ENCODE measurements at regions not wholly inside any gene's neighbourhood (a gene's known extent, or its start where the extent isn't known, plus 50 kb on each side); places are given as distances from the start of the nearest gene placed in this dataset.
"Not testable (repeated sequence)": the region's sequence is repeated elsewhere in the genome, so short reads cannot be mapped to it uniquely, and the experiment has no call there.

GRCh38 chr7:149573519-149573918 lies 75.9 kb upstream of the ZNF746 start:
- Histone ChIP-seq H3K4me3 (no peak overlapping the region), H3K4me1 (no peaks in the 10 kb centered on the region), H3K27me3 (no peaks in the 10 kb centered on the region), H3K36me3 (peaks cover 0 to 5% (median 0%) of the 10 kb centered on the region in 9 donors), H3K27ac (no peak overlapping the region), H3K9me3 (peaks cover 0 to 71% (median 30%) of the 10 kb centered on the region in 12 donors)
- 76 to 96% (median 96%) methylated on average over 3 of the region's 3 CpGs for WGBS, 4 donors
- DNase-seq: no peak
- intact Hi-C loops (cut with DNase I): no loop called here
- TF ChIP-seq CTCF (IDR thresholded peaks at IDR 0.05) (no peak), POLR2A (IDR thresholded peaks at IDR 0.05) (no peak)
- no peak for ATAC-seq

- H3K36me3 ChIP-seq; H3K27ac ChIP-seq; ATAC-seq; intact Hi-C loops (cut with DNase I); H3K27me3 ChIP-seq; H3K4me3 ChIP-seq; H3K4me1 ChIP-seq; DNase-seq: not testable (repeated sequence)
- WGBS, 4 donors: 94 to 97% (median 95%) methylated on average over 8 of the region's 8 CpGs
- H3K9me3 ChIP-seq: peaks cover 0 to 70% (median 30%) of the 10 kb centered on the region in 12 donors
Measured at GRCh38 chr7:149572920-149573319, 75.3 kb upstream of the ZNF746 start.

GRCh38 chr7:149570784-149571183 lies 73.2 kb upstream of the ZNF746 start:
- intact Hi-C loops (cut with DNase I): no loop called here
- DNase-seq: no peak
- no peak overlapping the region for H3K27ac ChIP-seq
- peaks cover 0 to 61% (median 30%) of the 10 kb centered on the region in 12 donors for H3K9me3 ChIP-seq
- WGBS, 4 donors: 97 to 99% (median 98%) methylated on average over 11 of the region's 11 CpGs
- peaks cover 0 to 22% (median 0%) of the 10 kb centered on the region in 9 donors for H3K36me3 ChIP-seq
- TF ChIP-seq POLR2A (IDR thresholded peaks at IDR 0.05) (no peak), CTCF (IDR thresholded peaks at IDR 0.05) (no peak)
- ATAC-seq: no peak
- peaks cover 0 to 18% (median 0%) of the 10 kb centered on the region in 12 donors for H3K4me1 ChIP-seq
- H3K4me3 ChIP-seq: no peak overlapping the region
- H3K27me3 ChIP-seq: no peaks in the 10 kb centered on the region

GRCh38 chr7:149569726-149570422 lies 72.3 kb upstream of the ZNF746 start:
- ATAC-seq: no peak
- Histone ChIP-seq H3K4me3 (no peak overlapping the region), H3K9me3 (peaks cover 0 to 54% (median 28%) of the 10 kb centered on the region in 12 donors), H3K27me3 (no peaks in the 10 kb centered on the region), H3K4me1 (peaks cover 0 to 20% (median 1%) of the 10 kb centered on the region in 12 donors), H3K27ac (no peak overlapping the region), H3K36me3 (peaks cover 0 to 22% (median 0%) of the 10 kb centered on the region in 9 donors)
- intact Hi-C loops (cut with DNase I): no loop called here
- TF ChIP-seq POLR2A (IDR thresholded peaks at IDR 0.05) (no peak), CTCF (IDR thresholded peaks at IDR 0.05) (no peak)
- WGBS, 4 donors: 95 to 98% (median 98%) methylated on average over 12 of the region's 12 CpGs
- DNase-seq: no peak
